BLaER1 treated with 17β-estradiol and CSF1 and Interleukin-3, amounts not matched to agents 10 nM and 100 nM (cell line): ENCODE measurements at regions not wholly inside any gene's neighbourhood (a gene's known extent, or its start where the extent isn't known, plus 50 kb on each side); places are given as distances from the start of the nearest gene placed in this dataset.
"Not testable (repeated sequence)": the region's sequence is repeated elsewhere in the genome, so short reads cannot be mapped to it uniquely, and the experiment has no call there.

Experiments
- H3K27ac ChIP-seq, 11 experiments: shearing (Covaris generic); formaldehyde crosslinking; 2 replicates each; pipeline ENCODE4 v1.8.1; 2022
- H3K27me3 ChIP-seq, 11 experiments: shearing (Covaris generic); formaldehyde crosslinking; 2 replicates each; pipeline ENCODE4 v1.8.1; 2022
- H3K36me3 ChIP-seq, 11 experiments: shearing (Covaris generic); formaldehyde crosslinking; 2 replicates each; pipeline ENCODE4 v1.8.1; 2022
- H3K4me1 ChIP-seq, 10 experiments: shearing (Covaris generic); formaldehyde crosslinking; 2 replicates each; pipeline ENCODE4 v1.8.1; 2022
- H3K4me2 ChIP-seq, 11 experiments: shearing (Covaris generic); formaldehyde crosslinking; 2 replicates each; pipeline ENCODE4 v1.8.1; 2022
- H3K4me3 ChIP-seq, 10 experiments: shearing (Covaris generic); formaldehyde crosslinking; 2 replicates each; pipeline ENCODE4 v1.8.1; 2022
- H3K9ac ChIP-seq, 11 experiments: shearing (Covaris generic); formaldehyde crosslinking; 2 replicates each; pipeline ENCODE4 v1.8.1; 2022
- H3K9me3 ChIP-seq, 11 experiments: shearing (Covaris generic); formaldehyde crosslinking; replicated peaks in 1 of 11; 2 replicates each; pipeline ENCODE4 v1.8.1; 2022
- H4K20me1 ChIP-seq, 11 experiments: shearing (Covaris generic); formaldehyde crosslinking; 2 replicates each; pipeline ENCODE4 v1.8.1; 2022
- Cebpa-rat ChIP-seq, 11 experiments: shearing (Covaris generic); IDR thresholded peaks; 2 replicates each; pipeline ENCODE4 v1.8.1; 2022

DNA sequence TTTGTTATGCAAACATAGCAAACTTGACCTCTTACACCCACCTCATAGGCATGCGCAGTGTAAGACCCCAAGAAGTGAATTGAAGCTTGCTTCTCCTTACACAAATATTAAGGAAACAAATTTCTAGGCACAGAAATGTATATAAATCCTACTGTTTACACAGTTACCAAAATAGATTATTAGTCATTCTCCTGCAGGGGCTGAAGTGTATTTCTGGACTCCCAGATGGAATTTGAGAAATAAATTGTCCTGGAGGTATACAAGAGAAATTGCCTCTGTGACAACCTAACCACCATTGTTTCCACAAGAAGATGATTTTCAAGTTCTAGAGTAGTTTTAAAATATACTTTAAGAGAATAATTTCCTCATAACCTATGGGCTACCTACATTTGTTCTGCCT is 656.0 kb upstream of the MDGA2 start:
- Histone ChIP-seq H3K27ac (no peak overlapping the region), H3K36me3 (no peaks in the 10 kb centered on the region), H4K20me1 (no peaks in the 10 kb centered on the region), H3K9ac (no peak overlapping the region), H3K4me2 (no peak overlapping the region), H3K9me3 (no peaks in the 10 kb centered on the region), H3K4me3 (no peak overlapping the region), H3K4me1 (no peaks in the 10 kb centered on the region), H3K27me3 (no peaks in the 10 kb centered on the region)
- no peak for TF ChIP-seq Cebpa-rat (IDR thresholded peaks at IDR 0.05)

DNA sequence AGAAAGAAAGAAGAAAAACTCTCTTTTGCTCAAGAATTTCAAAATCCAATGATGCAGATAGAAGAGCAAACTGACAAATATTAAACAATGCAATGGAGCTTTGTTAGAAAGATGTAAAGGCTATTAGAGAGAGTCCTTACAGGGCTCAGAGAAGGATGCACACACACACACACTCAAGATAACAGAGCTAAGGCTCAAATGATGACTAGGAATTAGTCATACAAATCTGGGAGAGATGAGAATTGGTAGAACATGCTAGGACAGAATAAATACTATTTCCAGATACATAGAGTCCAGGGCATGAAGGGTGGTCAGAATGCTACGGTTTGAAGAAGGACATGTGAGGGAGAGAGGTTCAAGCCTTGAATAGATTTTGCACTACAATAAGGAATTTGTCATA is 650.1 kb upstream of the MDGA2 start:
- Histone ChIP-seq H3K4me2 (no peak overlapping the region), H4K20me1 (no peaks in the 10 kb centered on the region), H3K9ac (no peak overlapping the region), H3K36me3 (no peaks in the 10 kb centered on the region), H3K27ac (no peak overlapping the region), H3K9me3 (no peaks in the 10 kb centered on the region), H3K27me3 (no peaks in the 10 kb centered on the region), H3K4me1 (no peaks in the 10 kb centered on the region), H3K4me3 (no peak overlapping the region)
- TF ChIP-seq Cebpa-rat (IDR thresholded peaks at IDR 0.05), result no peak

DNA sequence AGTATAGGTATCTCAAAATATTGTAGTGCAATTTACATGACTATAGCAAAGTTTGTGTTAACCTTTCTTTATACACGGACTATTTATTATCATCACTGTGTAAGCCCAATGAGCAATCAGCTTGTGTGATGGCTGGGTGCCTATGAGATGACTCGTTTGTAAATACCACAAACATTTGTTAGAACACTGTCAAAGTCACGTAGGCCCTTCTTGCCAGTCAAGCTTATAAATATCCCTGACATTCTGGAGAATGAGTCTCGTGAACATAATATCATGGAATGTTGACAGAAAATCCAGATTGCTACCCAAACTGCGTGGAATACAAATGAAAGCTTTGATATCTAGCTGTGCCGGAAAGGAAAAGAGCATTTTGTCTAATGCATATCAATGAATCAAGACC is 648.3 kb upstream of the MDGA2 start:
- no peak overlapping the region for H3K4me2 ChIP-seq
- H3K4me1 ChIP-seq, result no peaks in the 10 kb centered on the region
- no peaks in the 10 kb centered on the region for H4K20me1 ChIP-seq
- H3K27ac ChIP-seq, result no peak overlapping the region
- H3K9ac ChIP-seq, result no peak overlapping the region
- TF ChIP-seq Cebpa-rat (IDR thresholded peaks at IDR 0.05), result no peak
- no peaks in the 10 kb centered on the region for H3K27me3 ChIP-seq
- no peak overlapping the region for H3K4me3 ChIP-seq
- H3K36me3 ChIP-seq, result no peaks in the 10 kb centered on the region
- H3K9me3 ChIP-seq, result no peaks in the 10 kb centered on the region

DNA sequence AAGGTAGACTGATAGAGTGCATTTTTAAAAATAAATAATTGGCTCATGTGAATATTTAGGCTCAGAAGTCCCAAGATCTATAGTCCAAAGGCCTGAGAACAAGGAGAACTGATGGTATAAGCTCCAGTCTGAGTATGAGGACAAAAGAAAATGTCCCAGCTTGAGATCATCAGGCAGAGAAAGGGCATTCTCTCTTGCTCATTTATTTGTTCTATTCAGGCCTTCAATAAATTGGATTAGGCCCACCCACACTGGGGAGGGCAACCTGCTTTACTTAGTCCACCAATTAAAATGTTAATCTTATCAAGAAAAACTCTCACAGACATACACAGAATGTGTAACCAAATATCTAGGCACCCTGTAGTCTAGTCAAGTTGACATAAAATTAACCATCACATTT is 644.4 kb upstream of the MDGA2 start:
- no peak for TF ChIP-seq Cebpa-rat (IDR thresholded peaks at IDR 0.05)
- Histone ChIP-seq H3K9ac (no peak overlapping the region), H3K9me3 (no peaks in the 10 kb centered on the region), H3K4me2 (no peak overlapping the region), H3K36me3 (no peaks in the 10 kb centered on the region), H3K27me3 (no peaks in the 10 kb centered on the region), H3K4me1 (no peaks in the 10 kb centered on the region), H3K27ac (no peak overlapping the region), H3K4me3 (no peak overlapping the region), H4K20me1 (no peaks in the 10 kb centered on the region)

DNA sequence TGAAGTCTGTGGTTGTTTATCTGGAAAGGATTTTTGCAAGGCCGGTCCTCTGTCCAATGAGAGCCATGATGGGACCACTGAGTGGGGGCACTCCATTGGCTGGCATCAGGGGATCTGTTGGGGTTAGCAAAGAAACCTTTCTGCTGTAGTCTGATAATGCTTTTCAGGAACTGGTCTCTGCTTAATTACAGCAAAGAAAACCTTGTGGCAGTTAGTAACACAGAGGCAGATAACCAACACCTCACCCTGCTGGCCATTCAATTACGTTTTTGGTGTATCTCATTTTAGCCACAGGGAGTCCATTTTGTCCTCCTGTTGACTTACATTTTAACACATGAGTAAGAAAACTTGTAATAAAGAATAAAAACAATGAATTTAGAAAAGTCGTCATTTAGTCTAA is 629.3 kb upstream of the MDGA2 start:
- H3K9ac ChIP-seq, result no peak overlapping the region
- H3K27me3 ChIP-seq, result no peaks in the 10 kb centered on the region
- H3K36me3 ChIP-seq, result no peaks in the 10 kb centered on the region
- no peak overlapping the region for H3K4me2 ChIP-seq
- no peaks in the 10 kb centered on the region for H3K4me1 ChIP-seq
- TF ChIP-seq Cebpa-rat (IDR thresholded peaks at IDR 0.05), result no peak
- no peak overlapping the region for H3K4me3 ChIP-seq
- H3K9me3 ChIP-seq, result no peaks in the 10 kb centered on the region
- no peaks in the 10 kb centered on the region for H4K20me1 ChIP-seq
- H3K27ac ChIP-seq, result no peak overlapping the region

DNA sequence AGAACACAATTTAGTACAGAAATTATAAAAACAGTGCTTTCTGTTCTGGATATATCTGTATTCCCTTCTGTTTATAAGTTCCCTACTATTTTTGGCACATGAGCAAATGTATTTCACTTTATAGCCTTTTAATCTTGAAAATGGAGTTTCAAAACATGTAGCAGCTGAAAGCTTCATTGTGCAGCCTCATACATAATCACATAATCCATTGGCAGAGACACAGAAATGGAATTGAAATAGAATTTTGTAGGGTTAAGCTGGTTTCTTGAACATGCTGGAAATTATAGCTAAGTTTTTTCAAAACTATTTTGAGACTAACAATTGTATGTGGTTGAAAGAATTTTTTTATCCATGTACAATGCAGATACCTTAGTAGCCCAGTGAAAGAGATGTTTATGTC is 614.3 kb upstream of the MDGA2 start:
- no peak overlapping the region for H3K4me3 ChIP-seq
- H3K27ac ChIP-seq, result no peak overlapping the region
- no peaks in the 10 kb centered on the region for H3K4me1 ChIP-seq
- H3K27me3 ChIP-seq, result no peaks in the 10 kb centered on the region
- no peak overlapping the region for H3K4me2 ChIP-seq
- no peak overlapping the region for H3K9ac ChIP-seq
- no peak for TF ChIP-seq Cebpa-rat (IDR thresholded peaks at IDR 0.05)
- H3K9me3 ChIP-seq, result peaks cover 0 to 10% (median 6%) of the 10 kb centered on the region in 11 experiments; a peak in 8 of 22 replicates
- no peaks in the 10 kb centered on the region for H3K36me3 ChIP-seq
- H4K20me1 ChIP-seq, result no peaks in the 10 kb centered on the region

DNA sequence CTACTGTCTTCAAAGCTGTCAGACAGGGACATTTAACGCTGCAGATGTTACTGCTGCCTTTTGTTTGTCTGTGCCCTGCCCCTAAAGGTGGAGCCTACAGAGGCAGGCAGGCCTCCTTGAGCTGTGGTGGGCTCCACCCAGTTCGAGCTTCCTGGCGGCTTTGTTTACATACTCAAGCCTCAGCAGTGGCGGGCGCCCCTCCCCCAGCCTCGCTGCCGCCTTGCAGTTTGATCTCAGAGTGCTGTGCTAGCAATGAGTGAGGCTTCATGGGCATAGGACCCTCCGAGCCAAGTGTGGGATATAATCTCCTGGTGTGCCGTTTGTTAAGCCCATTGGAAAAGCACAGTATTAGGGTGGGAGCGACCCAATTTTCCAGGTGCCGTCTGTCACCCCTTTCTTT is 609.8 kb upstream of the MDGA2 start:
- not testable (repeated sequence) for H3K4me2 ChIP-seq, H3K36me3 ChIP-seq, H3K27ac ChIP-seq, H4K20me1 ChIP-seq, H3K9ac ChIP-seq, H3K4me3 ChIP-seq, H3K27me3 ChIP-seq, H3K4me1 ChIP-seq
- H3K9me3 ChIP-seq, result peaks cover 0 to 14% (median 7%) of the 10 kb centered on the region in 11 experiments; a peak in 8 of 22 replicates

DNA sequence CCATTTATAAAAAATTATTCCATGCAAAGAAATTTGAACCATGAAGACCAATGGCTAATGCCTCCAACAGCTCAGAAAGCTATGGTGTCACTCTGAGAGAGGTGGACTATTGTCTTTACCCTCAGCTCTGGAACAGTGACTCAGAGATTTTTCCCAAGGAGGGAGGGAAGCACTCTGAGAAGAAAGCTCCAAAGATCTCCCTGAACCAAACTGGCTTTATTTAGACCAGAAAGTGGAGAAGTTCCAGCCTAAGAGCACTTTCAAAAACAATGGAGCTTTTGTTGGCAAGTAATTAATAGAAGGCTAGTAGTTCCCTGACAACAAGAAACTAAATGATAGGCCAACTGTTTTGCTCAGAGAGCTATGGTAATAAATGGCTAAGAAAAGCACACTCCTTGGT is 599.9 kb upstream of the MDGA2 start:
- H3K4me3 ChIP-seq, result no peak overlapping the region
- H4K20me1 ChIP-seq, result no peaks in the 10 kb centered on the region
- H3K27me3 ChIP-seq, result no peaks in the 10 kb centered on the region
- H3K9me3 ChIP-seq, result no peaks in the 10 kb centered on the region
- TF ChIP-seq Cebpa-rat (IDR thresholded peaks at IDR 0.05), result no peak
- H3K27ac ChIP-seq, result no peak overlapping the region
- no peak overlapping the region for H3K9ac ChIP-seq
- H3K4me1 ChIP-seq, result no peaks in the 10 kb centered on the region
- H3K36me3 ChIP-seq, result no peaks in the 10 kb centered on the region
- no peak overlapping the region for H3K4me2 ChIP-seq

DNA sequence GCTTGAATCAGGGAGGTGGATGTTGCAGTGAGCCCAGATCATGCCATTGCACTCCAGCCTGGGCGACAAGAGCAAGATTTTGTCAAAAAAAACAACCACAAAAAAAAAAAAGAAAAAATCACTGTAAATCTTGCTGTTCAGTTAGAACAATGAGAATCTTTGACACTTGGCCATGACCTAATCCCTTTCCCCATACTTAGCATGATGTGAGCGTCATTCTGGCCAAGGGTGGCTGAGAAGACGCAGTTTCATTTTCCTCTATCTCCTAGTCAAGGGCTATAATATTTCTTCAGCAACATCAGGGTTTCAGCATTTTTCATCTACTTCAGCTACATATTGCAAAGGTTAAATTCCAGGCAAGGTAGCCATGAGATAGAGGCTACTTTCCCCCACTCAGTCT is 599.4 kb upstream of the MDGA2 start:
- Histone ChIP-seq H3K4me1 (no peaks in the 10 kb centered on the region), H3K9me3 (no peaks in the 10 kb centered on the region), H3K9ac (no peak overlapping the region), H3K4me2 (no peak overlapping the region), H3K4me3 (no peak overlapping the region), H4K20me1 (no peaks in the 10 kb centered on the region), H3K27me3 (no peaks in the 10 kb centered on the region), H3K36me3 (no peaks in the 10 kb centered on the region), H3K27ac (no peak overlapping the region)
- no peak for TF ChIP-seq Cebpa-rat (IDR thresholded peaks at IDR 0.05)

DNA sequence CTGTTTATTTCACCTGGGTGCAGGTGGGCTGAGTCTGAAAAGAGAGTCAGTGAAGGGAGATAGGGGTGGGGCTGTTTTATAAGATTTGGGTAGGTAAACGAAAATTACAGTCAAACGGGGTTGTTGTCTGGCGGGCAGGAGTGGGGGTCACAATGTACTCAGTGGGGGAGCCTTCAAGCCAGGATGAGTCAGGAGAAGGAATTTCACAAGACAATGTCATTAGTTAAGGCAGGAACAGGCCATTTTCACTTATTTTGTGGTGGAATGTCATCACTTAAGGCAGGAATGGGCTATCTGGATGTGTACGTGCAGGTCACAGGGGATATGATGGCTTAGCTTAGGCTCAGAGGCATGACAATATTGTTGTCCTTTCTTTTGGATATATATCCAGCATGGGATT is 592.5 kb upstream of the MDGA2 start:
- not testable (repeated sequence) for H3K27me3 ChIP-seq, H3K4me1 ChIP-seq, H3K4me2 ChIP-seq, H4K20me1 ChIP-seq, H3K27ac ChIP-seq, H3K36me3 ChIP-seq, H3K9me3 ChIP-seq, H3K4me3 ChIP-seq, H3K9ac ChIP-seq

DNA sequence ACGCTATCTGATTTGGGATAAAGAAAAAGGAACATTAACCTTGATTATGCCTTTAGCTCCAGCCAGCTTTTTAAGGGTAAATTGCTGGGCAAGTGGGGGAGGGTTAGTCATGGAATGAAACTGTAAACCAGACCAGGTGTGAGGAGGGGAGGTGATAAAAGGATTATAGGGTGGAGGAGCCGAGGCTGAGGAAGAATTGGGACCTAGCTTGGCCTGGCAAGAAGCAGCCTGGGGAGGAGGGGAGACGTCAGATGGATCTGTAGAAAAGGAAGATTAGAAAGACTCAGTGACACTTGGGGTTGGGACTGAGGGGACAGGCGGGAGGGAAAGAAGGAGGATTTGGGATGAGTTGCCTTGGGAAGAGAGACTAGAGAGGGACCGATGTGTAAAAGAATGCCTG is 590.8 kb upstream of the MDGA2 start:
- H3K27me3 ChIP-seq, H3K9ac ChIP-seq, H3K4me2 ChIP-seq, H3K36me3 ChIP-seq, H3K9me3 ChIP-seq, H4K20me1 ChIP-seq, H3K27ac ChIP-seq, H3K4me1 ChIP-seq, H3K4me3 ChIP-seq: not testable (repeated sequence)
